Endothelial cell of umbilical vein (primary cell): ENCODE measurements at regions not wholly inside any gene's neighbourhood (a gene's known extent, or its start where the extent isn't known, plus 50 kb on each side); places are given as distances from the start of the nearest gene placed in this dataset.

ENCODE experiments used
- BruUV-seq: library from RNA; stranded (reverse); fragments of 400-500 nt; replicated peaks from 2 replicates; lab custom pipeline; 2021; lab: Mats Ljungman, UMichigan
- CTCF ChIA-PET: fragments of 300-600, 350-600 bp; sonication (Branson Sonifier 250); formaldehyde crosslinking; loops from one replicate; lab custom pipeline; 2021; ENCODE audit warnings: antibody characterized with exemption, inconsistent platforms; lab: Charles Lee
- POLR2A ChIA-PET: fragments of 300-600, 350-600 bp; sonication (Branson Sonifier 250); formaldehyde crosslinking; loops from one replicate; lab custom pipeline; 2021; ENCODE audit warnings: antibody characterized with exemption, inconsistent platforms; lab: Charles Lee
- DNase-seq: peaks from one replicate; pipeline ENCODE4 v3.0.0-alpha.2; 2011; ENCODE audit warnings: low read depth, low spot score
- FAIRE-seq: peaks from 2 replicates; lab custom pipeline; 2011; peaks lifted over from hg19 to GRCh38; lab: Jason Lieb, UNC
- H2AFZ ChIP-seq: 2 replicates; pipeline ENCODE4 v1.6.0; 2012; ENCODE audit warnings: low read depth, low read length, control low read depth, inconsistent platforms
- H3K27ac ChIP-seq: 2 replicates; pipeline ENCODE4 v1.5.1; 2011; ENCODE audit warnings: low read depth, mild to moderate bottlenecking, control low read depth, low read length, moderate library complexity; ENCODE audit not compliant: insufficient read depth
- H3K27me3 ChIP-seq, 2 experiments: 2 replicates each; pipeline versions ENCODE4 v1.6.0 to v1.6.1; 2011; ENCODE audit warnings: low read length in 2 of 2, mixed read lengths in 1 of 2; ENCODE audit not compliant: control insufficient read depth in 2 of 2, insufficient read depth in 2 of 2
- H3K36me3 ChIP-seq, 2 experiments: 2 replicates in 1 of 2; 3 replicates in 1 of 2; pipeline ENCODE4 v1.5.1; 2011; ENCODE audit warnings: low read length in 2 of 2, mild to moderate bottlenecking in 1 of 2, moderate library complexity in 1 of 2; ENCODE audit not compliant: control insufficient read depth in 2 of 2, insufficient read depth in 2 of 2; ENCODE audit errors: extremely low read depth in 1 of 2
- H3K4me1 ChIP-seq: 3 replicates; pipeline ENCODE4 v1.5.1; 2011; ENCODE audit warnings: mild to moderate bottlenecking, low read length; ENCODE audit not compliant: control insufficient read depth, insufficient read depth; ENCODE audit errors: extremely low read depth
- H3K4me2 ChIP-seq: 2 replicates; pipeline ENCODE4 v1.6.1; 2011; ENCODE audit warnings: low read length, control low read depth, mixed read lengths; ENCODE audit not compliant: insufficient read depth
- H3K4me3 ChIP-seq, 3 experiments: fragments of 200-600 bp in 1 of 3; sonication (generic), shearing (Covaris generic) in 1 of 3; replicated peaks in 1 of 3; 2 replicates each; pipeline ENCODE4 v1.5.1; 2011 to 2016; ENCODE audit warnings: control low read depth in 3 of 3, low read length in 3 of 3, mild to moderate bottlenecking in 2 of 3, inconsistent platforms in 1 of 3, low read depth in 1 of 3, moderate library complexity in 1 of 3; ENCODE audit not compliant: insufficient read depth in 1 of 3
- H3K79me2 ChIP-seq: 2 replicates; pipeline ENCODE4 v1.6.0; 2012; ENCODE audit warnings: low read length, inconsistent platforms; ENCODE audit not compliant: control insufficient read depth, insufficient read depth
- H3K9ac ChIP-seq: replicated peaks from 2 replicates; pipeline ENCODE3; 2011; ENCODE audit warnings: low read length, control low read depth; ENCODE audit not compliant: insufficient read depth; ENCODE audit errors: extremely low read depth
- H3K9me1 ChIP-seq: replicated peaks from 3 replicates; pipeline ENCODE4 v1.6.0; 2011; ENCODE audit warnings: mild to moderate bottlenecking, low read length; ENCODE audit not compliant: control insufficient read depth, insufficient read depth; ENCODE audit errors: extremely low read depth
- H3K9me3 ChIP-seq: replicated peaks from 2 replicates; pipeline ENCODE4 v1.5.1; 2012; ENCODE audit warnings: low read length, inconsistent platforms; ENCODE audit not compliant: control insufficient read depth, insufficient read depth
- H4K20me1 ChIP-seq: replicated peaks from 2 replicates; pipeline ENCODE3; 2011; ENCODE audit warnings: mild to moderate bottlenecking, low read length; ENCODE audit not compliant: control insufficient read depth, insufficient read depth; ENCODE audit errors: extremely low read depth
- EZH2 ChIP-seq: IDR thresholded peaks from 2 replicates; pipeline ENCODE4 v1.6.1; 2012; ENCODE audit warnings: borderline replicate concordance, low read depth, mild to moderate bottlenecking, moderate library complexity, low read length, inconsistent platforms; ENCODE audit not compliant: severe bottlenecking
- FOS ChIP-seq: IDR thresholded peaks from 2 replicates; pipeline ENCODE4 v1.6.1; 2011; ENCODE audit warnings: mild to moderate bottlenecking, low read length, moderate library complexity, borderline replicate concordance; ENCODE audit not compliant: insufficient read depth
- GATA2 ChIP-seq: IDR thresholded peaks from 2 replicates; pipeline ENCODE4 v1.7.0; 2011; ENCODE audit warnings: low read depth, mild to moderate bottlenecking, moderate library complexity, mixed read lengths, low read length; ENCODE audit not compliant: insufficient read length, insufficient read depth
- JUN ChIP-seq: IDR thresholded peaks from 2 replicates; pipeline ENCODE4 v1.6.1; 2011; ENCODE audit warnings: borderline replicate concordance, low read depth; ENCODE audit not compliant: insufficient read length, insufficient read depth
- MYC ChIP-seq: IDR thresholded peaks from one replicate; pipeline ENCODE4 v1.6.1; 2011; ENCODE audit warnings: mild to moderate bottlenecking, low read depth, low read length
- POLR2A ChIP-seq: IDR thresholded peaks from 2 replicates; pipeline ENCODE4 v1.6.1; 2012; ENCODE audit warnings: low read depth, mild to moderate bottlenecking, control low read depth, low read length
- POLR2AphosphoS5 ChIP-seq: IDR thresholded peaks from 2 replicates; pipeline ENCODE4 v1.6.1; 2012; ENCODE audit warnings: low read depth, mild to moderate bottlenecking, control low read depth, low read length, moderate library complexity; ENCODE audit not compliant: insufficient read depth
- dilution Hi-C: fragments of 300-500 bp; cut with MboI; formaldehyde crosslinking; loops from one replicate; pipeline ENCODE4 v1.15.0; 2019; ENCODE audit warnings: low sequenced_read_pairs; ENCODE audit not compliant: extremely low pct_ligation_motif_present
- intact Hi-C: fragments of 100-400 bp; cut with micrococcal nuclease; formaldehyde crosslinking; loops from one replicate; pipeline ENCODE4 v1.10.0; 2022
- TF ChIP-seq, protein P1 (sequence below): IDR thresholded peaks from 2 replicates; pipeline ENCODE4 v1.6.1; 2011; ENCODE audit not compliant: insufficient read depth, insufficient read length
- TF ChIP-seq, protein P2 (sequence below), 2 donors: IDR thresholded peaks; 1 replicate in 1 of 2; 2 replicates in 1 of 2; pipeline ENCODE4 v1.5.1; 2011; ENCODE audit warnings: low read length in 2 of 2, mild to moderate bottlenecking in 2 of 2, moderate library complexity in 2 of 2, control low read depth in 1 of 2, inconsistent platforms in 1 of 2, low read depth in 1 of 2; ENCODE audit not compliant: insufficient read depth in 1 of 2; ENCODE audit errors: extremely low read depth in 1 of 2

DNA sequence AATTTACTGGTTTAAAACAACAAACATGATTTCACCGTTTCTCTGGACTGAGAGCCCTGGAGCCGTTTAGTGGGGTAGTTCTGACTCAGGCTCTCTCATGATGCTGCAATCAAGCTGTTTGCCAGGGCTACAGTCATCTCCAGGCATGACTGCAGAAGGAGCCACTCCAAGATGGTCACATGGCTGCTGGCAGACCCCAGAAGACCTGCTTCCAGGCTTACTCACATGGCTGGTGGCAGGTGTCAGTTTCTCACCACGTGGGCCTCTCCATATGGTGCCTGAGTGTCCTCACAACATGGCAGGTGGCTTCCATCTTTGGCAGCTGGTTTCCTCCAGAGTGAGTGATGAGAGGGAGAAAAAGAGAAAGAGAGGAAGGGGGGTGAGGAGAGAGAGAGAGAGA is 378.3 kb upstream of the RGMA start:
- dilution Hi-C loops (no loop called here), intact Hi-C loops (no loop called here)
- Histone ChIP-seq H3K4me3 (no peak overlapping the region), H3K9me1 (no peaks in the 10 kb centered on the region), H3K36me3 (no peaks in the 10 kb centered on the region), H2AFZ (no peak overlapping the region), H3K4me1 (no peaks in the 10 kb centered on the region), H3K27ac (no peak overlapping the region), H3K27me3 (no peaks in the 10 kb centered on the region), H3K9ac (no peak overlapping the region), H4K20me1 (no peaks in the 10 kb centered on the region), H3K79me2 (no peaks in the 10 kb centered on the region), H3K4me2 (no peak overlapping the region), H3K9me3 (no peaks in the 10 kb centered on the region)
- BruUV-seq: no TSS peak
- ChIA-PET CTCF (no interaction called here), POLR2A (no interaction called here)
- FAIRE-seq (no peak), DNase-seq (no peak)
- TF ChIP-seq EZH2 (no peak), FOS (no peak), GATA2 (no peak), POLR2A (no peak), MYC (no peak), POLR2AphosphoS5 (no peak), JUN (no peak)
- TF ChIP-seq, protein P1, sequence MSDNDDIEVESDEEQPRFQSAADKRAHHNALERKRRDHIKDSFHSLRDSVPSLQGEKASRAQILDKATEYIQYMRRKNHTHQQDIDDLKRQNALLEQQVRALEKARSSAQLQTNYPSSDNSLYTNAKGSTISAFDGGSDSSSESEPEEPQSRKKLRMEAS: no peak
- TF ChIP-seq, protein P2, sequence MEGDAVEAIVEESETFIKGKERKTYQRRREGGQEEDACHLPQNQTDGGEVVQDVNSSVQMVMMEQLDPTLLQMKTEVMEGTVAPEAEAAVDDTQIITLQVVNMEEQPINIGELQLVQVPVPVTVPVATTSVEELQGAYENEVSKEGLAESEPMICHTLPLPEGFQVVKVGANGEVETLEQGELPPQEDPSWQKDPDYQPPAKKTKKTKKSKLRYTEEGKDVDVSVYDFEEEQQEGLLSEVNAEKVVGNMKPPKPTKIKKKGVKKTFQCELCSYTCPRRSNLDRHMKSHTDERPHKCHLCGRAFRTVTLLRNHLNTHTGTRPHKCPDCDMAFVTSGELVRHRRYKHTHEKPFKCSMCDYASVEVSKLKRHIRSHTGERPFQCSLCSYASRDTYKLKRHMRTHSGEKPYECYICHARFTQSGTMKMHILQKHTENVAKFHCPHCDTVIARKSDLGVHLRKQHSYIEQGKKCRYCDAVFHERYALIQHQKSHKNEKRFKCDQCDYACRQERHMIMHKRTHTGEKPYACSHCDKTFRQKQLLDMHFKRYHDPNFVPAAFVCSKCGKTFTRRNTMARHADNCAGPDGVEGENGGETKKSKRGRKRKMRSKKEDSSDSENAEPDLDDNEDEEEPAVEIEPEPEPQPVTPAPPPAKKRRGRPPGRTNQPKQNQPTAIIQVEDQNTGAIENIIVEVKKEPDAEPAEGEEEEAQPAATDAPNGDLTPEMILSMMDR (IDR thresholded peaks at IDR 0.05; ENCODE audit: extremely low read depth in 1 of 2, insufficient read depth in 1 of 2, low read depth in 1 of 2, low read length in 2 of 2): no peak
